ENCODE measurements at regions not wholly inside any gene's neighbourhood (a gene's known extent, or its start where the extent isn't known, plus 50 kb on each side); places are given as distances from the start of the nearest gene placed in this dataset.

GRCh38 chr1:238296371-238296770 is 405.6 kb upstream of the ZP4 start:
- TF ChIP-seq CTCF (IDR thresholded peaks at IDR 0.05; ENCODE audit: borderline replicate concordance, extremely low read depth, low read length, poor library complexity, severe bottlenecking) (no peak), EZH2 (IDR thresholded peaks at IDR 0.05; ENCODE audit: borderline replicate concordance, low read depth, low read length, severe bottlenecking) (no peak)

Data from DND-41 (cell line).